ENCODE measurements at regions not wholly inside any gene's neighbourhood (a gene's known extent, or its start where the extent isn't known, plus 50 kb on each side); places are given as distances from the start of the nearest gene placed in this dataset.

DNA sequence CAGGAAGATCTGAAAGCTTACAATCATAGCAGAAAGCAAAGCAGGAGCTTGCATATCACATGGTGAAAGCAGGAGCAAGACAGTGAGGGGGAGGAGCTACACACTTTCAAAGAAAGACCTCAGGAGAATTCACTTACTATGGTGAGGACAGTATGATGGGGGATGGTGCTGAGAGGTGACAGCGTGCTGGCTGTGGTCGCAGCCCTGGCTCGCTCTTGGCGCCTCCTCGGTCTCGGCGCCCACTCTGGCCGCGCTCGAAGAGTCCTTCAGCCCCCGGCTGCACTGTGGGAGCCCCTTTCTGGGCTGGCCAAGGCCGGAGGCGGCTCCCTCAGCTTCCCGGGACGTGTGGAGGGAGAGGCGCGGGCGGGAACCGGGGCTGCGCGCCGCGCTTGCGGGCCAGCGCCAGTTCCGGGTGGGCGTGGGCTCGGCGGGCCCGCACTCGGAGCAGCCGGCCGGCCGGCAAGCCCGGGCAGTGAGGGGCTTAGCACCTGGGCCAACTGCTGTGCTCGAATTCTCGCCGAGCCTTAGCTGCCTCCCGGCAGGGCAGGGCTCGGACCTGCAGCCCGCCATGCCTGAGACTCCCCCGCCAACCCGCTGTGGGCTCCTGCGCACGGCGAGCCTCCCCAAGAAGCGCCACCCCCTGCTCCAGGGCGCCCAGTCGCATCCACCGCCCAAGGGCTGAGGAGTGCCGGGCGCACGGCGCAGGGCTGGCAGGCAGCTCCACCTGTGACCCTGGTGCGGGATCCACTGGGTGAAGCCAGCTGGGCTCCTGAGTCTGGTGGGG lies 131.9 kb upstream of the SPATS2L start:
- Histone ChIP-seq H3K4me1 (peaks cover 36% of the 10 kb centered on the region), H3K4me3 (no peak overlapping the region), H3K36me3 (no peaks in the 10 kb centered on the region), H3K9me3 (replicated peaks) (peaks cover 4% of the 10 kb centered on the region; the same call in 1 of the 2 replicates), H3K27ac (no peak overlapping the region), H3K27me3 (no peaks in the 10 kb centered on the region)
- no peak for DNase-seq

DNA sequence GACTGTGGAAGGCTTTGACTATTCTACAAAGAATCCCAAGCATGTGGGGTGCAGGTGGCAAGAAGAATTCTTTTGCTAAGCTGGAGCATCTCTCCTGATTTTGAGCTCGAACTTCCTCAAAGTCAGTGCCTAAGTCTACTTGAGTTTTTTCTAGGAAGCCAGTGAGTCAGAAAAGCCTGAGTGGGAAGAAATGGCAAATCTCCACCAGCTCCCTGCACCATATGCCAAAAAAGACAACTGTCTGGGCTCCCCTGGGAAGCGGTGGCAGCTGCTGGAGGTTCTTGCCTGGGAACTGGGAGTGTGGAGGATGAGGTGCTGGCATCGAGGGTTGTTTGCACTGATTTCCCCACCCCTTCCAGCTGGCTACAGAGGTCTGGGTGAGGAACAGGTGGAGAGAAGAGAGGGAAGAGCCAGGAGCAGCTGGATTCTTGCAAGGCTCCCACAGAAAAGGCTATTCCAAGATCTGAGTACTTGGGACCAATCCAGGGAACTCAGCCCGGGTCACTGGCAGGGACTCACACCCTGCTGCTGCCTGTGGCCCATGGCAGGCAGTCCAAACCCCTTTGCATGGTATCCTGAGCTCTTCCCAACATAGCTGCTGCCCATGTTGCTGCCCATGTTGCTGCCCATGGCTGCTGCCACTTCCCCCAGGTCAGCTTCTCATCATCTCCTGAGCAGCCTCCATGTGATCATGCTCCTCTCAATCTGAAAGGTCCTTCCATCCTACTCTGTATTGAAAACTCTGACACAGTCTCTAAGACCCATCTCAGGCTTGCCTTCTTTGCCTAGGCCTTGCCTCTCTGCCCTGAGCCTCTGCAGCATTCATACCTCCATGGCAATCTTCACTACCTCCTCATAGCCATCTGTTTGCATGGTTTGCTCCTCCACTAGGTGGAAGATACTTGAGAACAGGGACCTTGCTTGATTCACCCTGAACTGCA lies 128.3 kb upstream of the SPATS2L start:
- peaks cover 30% of the 10 kb centered on the region for H3K4me1 ChIP-seq
- peaks cover 4% of the 10 kb centered on the region; the same call in 1 of the 2 replicates for H3K9me3 ChIP-seq (replicated peaks)
- DNase-seq, result peak; percentile 98 to 99
- H3K27me3 ChIP-seq, result no peaks in the 10 kb centered on the region
- peak overlapping the region; percentile 90 for H3K27ac ChIP-seq
- H3K36me3 ChIP-seq, result no peaks in the 10 kb centered on the region
- no peak overlapping the region for H3K4me3 ChIP-seq

DNA sequence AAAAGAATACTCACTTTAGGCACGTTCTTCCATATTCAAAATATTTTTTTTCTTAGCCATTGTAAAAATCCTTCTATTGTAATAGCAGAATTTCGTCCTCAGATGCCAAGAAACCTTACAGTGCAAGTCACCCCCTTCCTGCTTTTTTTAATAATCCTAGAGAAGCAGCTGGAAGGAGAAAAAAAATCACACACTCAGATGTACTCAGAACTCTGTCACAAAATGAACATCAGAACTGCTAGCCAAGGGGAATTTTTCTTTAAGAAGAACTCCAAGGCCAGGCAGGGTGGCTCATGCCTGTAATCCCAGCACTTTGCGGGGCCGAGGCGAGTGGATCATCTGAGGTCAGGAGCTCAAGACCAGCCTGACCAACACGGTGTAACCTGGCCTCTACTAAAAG lies 127.3 kb upstream of the SPATS2L start:
- Histone ChIP-seq H3K27ac (peak overlapping the region; percentile 90), H3K4me1 (peaks cover 30% of the 10 kb centered on the region), H3K9me3 (replicated peaks) (peaks cover 4% of the 10 kb centered on the region; the same call in 1 of the 2 replicates), H3K27me3 (no peaks in the 10 kb centered on the region), H3K36me3 (no peaks in the 10 kb centered on the region), H3K4me3 (no peak overlapping the region)
- DNase-seq, result peak in 1 of 2 experiments; percentile 29

DNA sequence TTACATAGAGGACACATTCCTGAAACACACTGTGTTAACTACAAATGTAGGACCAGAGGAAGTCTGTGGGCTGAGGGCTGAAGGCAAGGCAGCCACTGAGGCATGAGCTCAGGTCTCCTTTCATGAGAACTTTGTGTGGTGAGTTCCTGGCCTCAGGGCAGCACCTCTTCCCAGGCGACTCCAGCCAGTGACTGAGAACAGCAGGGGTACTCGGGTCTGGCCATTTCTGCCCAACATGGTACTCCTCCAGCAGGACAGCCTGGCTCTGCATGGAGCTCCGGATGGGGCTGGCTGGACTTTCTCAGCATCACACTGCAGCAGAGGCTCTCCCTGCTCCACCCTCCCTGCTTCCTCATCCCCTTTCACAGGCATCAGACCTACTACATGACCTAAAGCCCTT lies 125.5 kb upstream of the SPATS2L start:
- H3K4me3 ChIP-seq, result no peak overlapping the region
- H3K27ac ChIP-seq, result no peak overlapping the region
- H3K4me1 ChIP-seq, result peaks cover 41% of the 10 kb centered on the region
- no peaks in the 10 kb centered on the region for H3K27me3 ChIP-seq
- H3K36me3 ChIP-seq, result no peaks in the 10 kb centered on the region
- DNase-seq, result no peak
- H3K9me3 ChIP-seq (replicated peaks), result no peaks in the 10 kb centered on the region; the same call in 1 of the 2 replicates

DNA sequence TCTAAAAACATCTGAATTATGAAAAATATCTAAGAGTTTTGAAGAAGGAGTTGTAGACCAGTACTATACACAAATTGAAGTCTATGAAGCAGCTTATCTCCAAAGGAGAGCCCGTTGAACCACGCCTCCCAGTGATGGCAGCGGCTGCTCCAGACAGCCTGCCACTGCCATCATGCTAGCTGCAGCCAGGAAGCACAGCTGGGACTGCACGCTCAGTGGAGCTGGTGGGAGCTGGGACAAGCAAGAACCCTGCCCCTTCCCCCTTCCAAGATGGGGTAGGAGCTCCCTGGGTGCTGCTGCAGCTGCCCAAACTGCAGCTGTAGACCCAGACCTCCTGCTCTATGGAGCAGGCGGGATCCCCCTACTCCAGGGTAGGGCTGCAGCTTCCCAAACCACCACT lies 124.7 kb upstream of the SPATS2L start:
- no peaks in the 10 kb centered on the region for H3K36me3 ChIP-seq
- peaks cover 37% of the 10 kb centered on the region for H3K4me1 ChIP-seq
- no peaks in the 10 kb centered on the region for H3K9me3 ChIP-seq (replicated peaks)
- no peak overlapping the region for H3K27ac ChIP-seq
- H3K4me3 ChIP-seq, result no peak overlapping the region
- DNase-seq, result peak in 1 of 2 experiments; percentile 17
- H3K27me3 ChIP-seq, result no peaks in the 10 kb centered on the region

DNA sequence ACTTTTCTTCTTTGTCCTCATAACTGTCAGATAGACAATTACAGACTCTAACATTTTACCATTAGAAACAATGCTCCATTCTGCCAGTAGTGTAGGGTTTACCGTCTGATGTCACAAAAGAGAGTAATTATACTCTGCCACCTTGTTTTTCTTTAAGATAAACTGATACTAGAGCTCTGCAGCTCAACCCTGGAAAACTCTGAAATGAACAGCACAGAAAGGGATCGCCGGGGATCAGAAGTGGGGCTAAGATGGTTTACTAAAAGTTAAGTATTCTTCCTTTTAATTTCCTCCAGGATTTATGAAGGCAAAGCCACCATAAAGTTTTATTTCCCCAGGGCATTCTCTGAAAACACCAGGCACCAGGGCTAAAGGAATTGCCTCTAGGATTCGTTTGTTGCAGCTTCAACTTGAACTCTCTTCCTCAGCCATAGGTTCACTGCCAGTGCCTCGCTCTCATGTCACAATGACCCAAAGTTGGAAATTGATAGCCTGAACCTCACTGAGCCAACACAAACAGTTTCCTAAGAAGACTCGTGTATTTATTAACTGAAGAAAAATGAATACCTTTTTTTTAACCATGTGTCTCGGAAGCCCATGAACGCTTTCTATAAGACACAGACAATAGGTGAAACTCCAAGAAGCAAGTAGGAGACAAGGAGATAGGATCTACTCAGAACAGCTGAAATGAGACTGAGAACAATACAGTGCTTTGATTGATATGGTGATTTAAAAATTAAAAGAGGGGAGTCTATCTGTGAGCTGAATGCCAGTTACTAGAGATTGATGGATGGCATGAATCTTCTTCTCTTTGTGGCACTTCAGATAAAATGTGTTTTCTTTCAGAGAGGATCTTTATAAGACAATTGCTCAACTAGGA lies 121.5 kb upstream of the SPATS2L start:
- H3K36me3 ChIP-seq, result no peaks in the 10 kb centered on the region
- peak in 1 of 2 experiments; percentile 46 for DNase-seq
- peaks cover 26% of the 10 kb centered on the region for H3K4me1 ChIP-seq
- H3K9me3 ChIP-seq (replicated peaks), result no peaks in the 10 kb centered on the region
- H3K27me3 ChIP-seq, result no peaks in the 10 kb centered on the region
- no peak overlapping the region for H3K4me3 ChIP-seq
- peak overlapping the region; percentile 1; the same call in 1 of the 2 replicates for H3K27ac ChIP-seq

DNA sequence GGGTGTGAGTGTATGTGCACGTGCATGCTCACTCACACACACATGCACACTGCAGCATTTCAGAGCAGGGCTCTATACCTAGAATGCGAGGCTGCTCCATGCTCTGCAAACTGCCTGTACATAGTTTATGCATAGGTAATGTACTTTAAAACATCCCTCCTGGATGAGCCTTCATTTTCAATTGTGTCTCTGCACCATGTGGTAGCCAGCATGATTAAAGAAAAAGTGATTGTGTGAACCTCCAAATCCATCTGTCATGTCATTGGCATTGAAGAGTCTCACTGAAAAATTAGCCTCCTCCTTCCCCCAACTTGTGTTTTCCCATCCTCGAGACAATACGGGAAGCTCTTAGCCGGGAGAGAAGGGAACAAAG lies 120.9 kb upstream of the SPATS2L start:
- no peaks in the 10 kb centered on the region for H3K36me3 ChIP-seq
- DNase-seq, result peak in 1 of 2 experiments; percentile 13
- no peak overlapping the region; the same call in 1 of the 2 replicates for H3K27ac ChIP-seq
- no peaks in the 10 kb centered on the region for H3K27me3 ChIP-seq
- peaks cover 31% of the 10 kb centered on the region for H3K4me1 ChIP-seq
- H3K4me3 ChIP-seq, result no peak overlapping the region
- H3K9me3 ChIP-seq (replicated peaks), result no peaks in the 10 kb centered on the region

DNA sequence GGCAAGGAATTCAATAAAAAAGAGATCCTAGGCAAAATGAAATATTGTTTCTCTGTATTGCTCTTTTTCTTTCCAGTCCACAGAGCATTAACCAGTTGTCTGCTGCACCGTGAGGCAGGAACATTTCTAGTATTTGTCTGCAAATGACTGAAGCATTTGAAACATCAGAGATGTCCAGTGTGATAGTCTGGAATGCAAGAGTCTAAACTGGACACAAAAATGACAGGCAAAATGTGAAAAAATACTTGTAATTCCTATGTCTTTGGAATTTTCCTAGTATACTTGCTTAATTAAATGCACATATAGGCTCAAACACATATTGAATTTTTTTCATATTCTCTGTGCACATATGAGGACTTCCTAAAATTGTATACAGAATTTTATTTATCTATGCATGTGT lies 120.5 kb upstream of the SPATS2L start:
- no peak overlapping the region; the same call in 1 of the 2 replicates for H3K27ac ChIP-seq
- DNase-seq, result no peak
- H3K36me3 ChIP-seq, result no peaks in the 10 kb centered on the region
- H3K27me3 ChIP-seq, result no peaks in the 10 kb centered on the region
- no peak overlapping the region for H3K4me3 ChIP-seq
- H3K4me1 ChIP-seq, result peaks cover 31% of the 10 kb centered on the region
- no peaks in the 10 kb centered on the region for H3K9me3 ChIP-seq (replicated peaks)

DNA sequence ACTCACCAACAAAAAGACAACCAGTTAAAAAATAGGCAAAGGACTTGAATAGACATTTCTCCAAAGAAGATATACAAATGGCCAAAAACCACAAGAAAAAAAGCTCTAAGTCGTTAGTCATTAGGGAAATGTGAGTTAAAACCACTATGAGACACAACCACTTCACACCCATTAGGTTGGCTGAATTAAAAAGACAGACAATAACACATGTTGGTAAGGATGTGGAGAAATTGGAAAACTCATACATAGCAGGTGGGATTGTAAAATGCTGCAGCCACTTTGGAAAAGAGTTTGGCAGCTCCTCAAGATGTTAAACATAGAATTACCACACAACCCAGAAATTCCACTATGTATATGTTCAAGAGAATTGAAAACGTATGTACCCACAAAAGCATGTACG lies 117.6 kb upstream of the SPATS2L start:
- H3K27me3 ChIP-seq, result no peaks in the 10 kb centered on the region
- peak overlapping the region; percentile 64 for H3K27ac ChIP-seq
- peaks cover 31% of the 10 kb centered on the region for H3K4me1 ChIP-seq
- DNase-seq, result peak; percentile 46 to 90
- H3K9me3 ChIP-seq (replicated peaks), result no peaks in the 10 kb centered on the region
- no peaks in the 10 kb centered on the region for H3K36me3 ChIP-seq
- no peak overlapping the region for H3K4me3 ChIP-seq

DNA sequence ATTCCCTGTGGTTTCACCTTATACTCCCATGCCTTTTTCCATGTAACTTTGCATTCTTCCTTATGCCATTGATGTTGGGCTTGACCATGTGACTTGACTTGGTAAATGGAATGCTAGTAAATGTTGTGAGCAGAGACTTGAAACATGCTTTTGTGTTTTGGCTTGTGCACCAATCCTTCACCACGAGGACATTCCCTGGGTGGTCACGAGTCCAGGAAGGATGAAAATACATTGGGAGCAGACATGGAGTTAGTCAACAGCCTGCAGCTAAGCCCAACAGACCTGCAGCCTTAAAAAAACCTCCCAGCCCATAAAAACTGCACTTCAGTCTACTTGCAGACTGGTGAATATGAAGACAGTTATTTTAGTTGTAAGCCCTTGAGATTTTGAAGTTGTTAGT lies 116.5 kb upstream of the SPATS2L start:
- H3K4me3 ChIP-seq, result no peak overlapping the region
- no peak overlapping the region for H3K27ac ChIP-seq
- no peaks in the 10 kb centered on the region for H3K27me3 ChIP-seq
- no peaks in the 10 kb centered on the region for H3K9me3 ChIP-seq (replicated peaks)
- H3K36me3 ChIP-seq, result no peaks in the 10 kb centered on the region
- H3K4me1 ChIP-seq, result peaks cover 27% of the 10 kb centered on the region
- DNase-seq, result peak; percentile 27 to 55

DNA sequence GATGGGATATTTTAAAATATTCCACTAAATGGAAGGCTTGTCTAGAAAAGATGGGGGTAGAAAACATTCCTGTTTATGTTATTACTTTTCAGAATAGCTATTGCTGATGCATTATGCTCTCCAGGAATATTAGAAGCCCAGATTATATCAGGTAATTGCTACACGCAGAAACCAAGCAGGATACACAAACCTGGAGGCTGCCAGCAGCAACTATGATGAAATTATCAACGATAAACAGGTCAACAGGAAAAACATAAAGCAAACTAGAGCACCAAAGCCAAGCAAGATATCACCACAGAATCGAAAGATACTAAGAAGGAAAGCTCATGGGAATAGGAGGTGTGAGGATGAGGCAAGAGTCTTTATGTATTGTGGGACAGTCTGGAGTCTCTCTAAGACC lies 113.2 kb upstream of the SPATS2L start:
- Histone ChIP-seq H3K9me3 (replicated peaks) (no peaks in the 10 kb centered on the region), H3K27ac (no peak overlapping the region), H3K27me3 (no peaks in the 10 kb centered on the region), H3K36me3 (no peaks in the 10 kb centered on the region), H3K4me3 (no peak overlapping the region), H3K4me1 (peaks cover 16% of the 10 kb centered on the region)
- DNase-seq, result no peak

DNA sequence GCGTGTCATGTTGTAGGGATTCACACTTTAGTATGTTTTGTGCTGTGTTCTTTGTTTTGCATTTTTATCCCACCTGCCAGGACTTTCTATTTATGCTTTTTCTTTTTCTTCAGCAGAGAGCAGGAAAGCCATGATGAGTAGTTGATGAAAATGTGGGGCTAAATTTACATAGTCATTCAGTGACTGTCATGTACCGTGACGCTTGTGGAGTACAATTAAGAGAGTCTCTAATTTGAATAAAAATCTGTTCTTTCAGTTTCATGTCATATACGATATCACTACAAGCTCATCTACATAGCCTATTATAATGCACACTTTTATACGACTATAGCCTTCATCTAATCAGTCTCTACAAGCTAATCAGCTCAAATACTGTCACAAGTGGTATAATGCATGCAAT lies 112.7 kb upstream of the SPATS2L start:
- Histone ChIP-seq H3K4me3 (no peak overlapping the region), H3K9me3 (replicated peaks) (no peaks in the 10 kb centered on the region), H3K4me1 (peaks cover 14% of the 10 kb centered on the region), H3K36me3 (no peaks in the 10 kb centered on the region), H3K27ac (no peak overlapping the region), H3K27me3 (no peaks in the 10 kb centered on the region)
- no peak for DNase-seq

DNA sequence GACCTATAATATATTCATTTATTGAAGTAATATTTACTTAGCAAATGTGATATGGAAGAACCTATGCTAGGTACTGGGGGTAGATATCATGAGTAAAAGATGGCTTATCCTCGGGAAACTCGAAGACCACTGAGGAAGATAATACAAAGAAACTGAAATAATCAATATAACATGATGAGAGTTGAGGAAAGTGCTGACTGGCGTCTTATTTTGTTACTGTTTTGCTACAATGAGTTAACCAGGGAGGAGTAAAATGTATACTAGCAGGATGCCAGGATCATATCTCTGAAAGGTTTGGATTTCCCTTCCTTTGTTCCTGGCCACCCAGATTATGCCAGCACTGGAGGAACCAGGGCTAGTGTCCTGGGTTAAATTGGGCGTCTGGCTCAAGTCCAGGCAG lies 111.7 kb upstream of the SPATS2L start:
- H3K4me3 ChIP-seq, result no peak overlapping the region
- peaks cover 19% of the 10 kb centered on the region for H3K4me1 ChIP-seq
- no peak for DNase-seq
- no peaks in the 10 kb centered on the region for H3K27me3 ChIP-seq
- H3K27ac ChIP-seq, result no peak overlapping the region
- no peaks in the 10 kb centered on the region for H3K9me3 ChIP-seq (replicated peaks)
- H3K36me3 ChIP-seq, result no peaks in the 10 kb centered on the region

DNA sequence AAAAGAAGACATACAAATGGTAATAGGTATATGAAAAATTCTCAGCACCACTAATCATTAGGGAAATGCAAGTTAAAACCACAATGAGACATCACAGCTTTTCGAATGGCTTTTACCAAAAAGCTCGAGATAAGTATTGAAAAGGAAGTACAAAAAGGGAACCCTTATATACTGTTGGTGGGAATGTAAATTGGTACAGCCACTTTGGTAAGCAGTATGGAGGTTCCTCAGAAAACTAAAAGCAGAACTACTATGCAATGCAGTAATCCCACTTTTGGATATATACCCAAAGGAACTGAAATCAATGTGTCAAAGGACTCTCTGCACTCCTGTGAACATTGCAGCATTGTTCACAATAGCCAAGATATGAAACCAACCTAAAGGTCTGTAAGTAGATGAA lies 107.5 kb upstream of the SPATS2L start:
- peaks cover 6% of the 10 kb centered on the region; the same call in 1 of the 2 replicates for H3K9me3 ChIP-seq (replicated peaks)
- no peak for DNase-seq
- no peaks in the 10 kb centered on the region for H3K36me3 ChIP-seq
- peaks cover 19% of the 10 kb centered on the region for H3K4me1 ChIP-seq
- H3K27ac ChIP-seq, result peak overlapping the region; percentile 81
- H3K4me3 ChIP-seq, result no peak overlapping the region
- H3K27me3 ChIP-seq, result no peaks in the 10 kb centered on the region

All from SJCRH30 (cell line).